GM18520 (cell line): ENCODE measurements at regions not wholly inside any gene's neighbourhood (a gene's known extent, or its start where the extent isn't known, plus 50 kb on each side); places are given as distances from the start of the nearest gene placed in this dataset.
A peak's percentile ranks its signal among the peaks of the same experiment; 100 is the strongest.

Experiments used
- ATAC-seq: cut with Tn5 transposase; IDR thresholded peaks from one replicate; pipeline ENCODE4 v1.9.1; 2021; ENCODE audit not compliant: unreplicated experiment

- ATAC-seq = no peak
These were observed 564.2 kb upstream of the KIRREL3 start for GRCh38 chr11:127564810-127565209.

GRCh38 chr11:127559978-127560377, 559.4 kb upstream of the KIRREL3 start:
- no peak for ATAC-seq

GRCh38 chr11:127552446-127552845, 551.9 kb upstream of the KIRREL3 start:
- no peak for ATAC-seq

GRCh38 chr11:127531167-127531566, 530.6 kb upstream of the KIRREL3 start:
- ATAC-seq = no peak

GRCh38 chr11:127528297-127528696, 527.7 kb upstream of the KIRREL3 start:
- ATAC-seq = no peak

GRCh38 chr11:127524618-127525017, 524.0 kb upstream of the KIRREL3 start:
- ATAC-seq = no peak

- ATAC-seq = no peak
These were observed 520.8 kb upstream of the KIRREL3 start for GRCh38 chr11:127521413-127521812.

- ATAC-seq = no peak
These were observed 507.3 kb upstream of the KIRREL3 start for GRCh38 chr11:127507851-127508250.

- ATAC-seq = no peak
These were observed 506.1 kb upstream of the KIRREL3 start for GRCh38 chr11:127506647-127507046.

GRCh38 chr11:127506126-127506525, 505.6 kb upstream of the KIRREL3 start:
- no peak for ATAC-seq

GRCh38 chr11:127496165-127496564, 495.6 kb upstream of the KIRREL3 start:
- no peak for ATAC-seq

GRCh38 chr11:127493330-127494022, 492.9 kb upstream of the KIRREL3 start:
- peak; percentile 50 for ATAC-seq

- no peak for ATAC-seq
These were observed 491.5 kb upstream of the KIRREL3 start for GRCh38 chr11:127492029-127492428.

GRCh38 chr11:127491589-127491988, 491.0 kb upstream of the KIRREL3 start:
- ATAC-seq = no peak

GRCh38 chr11:127490896-127491295, 490.3 kb upstream of the KIRREL3 start:
- ATAC-seq = no peak

- ATAC-seq = no peak
These were observed 485.0 kb upstream of the KIRREL3 start for GRCh38 chr11:127485541-127485940.

- ATAC-seq = no peak
These were observed 480.8 kb upstream of the KIRREL3 start for GRCh38 chr11:127481391-127481790.

- ATAC-seq = no peak
These were observed 478.3 kb upstream of the KIRREL3 start for GRCh38 chr11:127478826-127479225.

GRCh38 chr11:127474766-127475165, 474.2 kb upstream of the KIRREL3 start:
- no peak for ATAC-seq

- no peak for ATAC-seq
These were observed 471.9 kb upstream of the KIRREL3 start for GRCh38 chr11:127472505-127472904.

GRCh38 chr11:127471662-127472061, 471.1 kb upstream of the KIRREL3 start:
- ATAC-seq = no peak

- ATAC-seq = no peak
These were observed 469.8 kb upstream of the KIRREL3 start for GRCh38 chr11:127470306-127470884.

GRCh38 chr11:127464325-127464724, 463.8 kb upstream of the KIRREL3 start:
- no peak for ATAC-seq
